GM11168 (cell line): ENCODE measurements at regions not wholly inside any gene's neighbourhood (a gene's known extent, or its start where the extent isn't known, plus 50 kb on each side); places are given as distances from the start of the nearest gene placed in this dataset.

Experiments
- in situ Hi-C: fragments of 300-500 bp; cut with MboI; formaldehyde crosslinking; loops from one replicate; pipeline ENCODE4 v1.12.0; 2022; ENCODE audit warnings: low sequenced_read_pairs; ENCODE audit not compliant: unreplicated experiment

- in situ Hi-C loops = no loop called here
Measured at GRCh38 chr22:26887916-26888315, 230.5 kb downstream of the MIAT start.

- in situ Hi-C loops = no loop called here
Measured at GRCh38 chr22:26888887-26889286, 231.5 kb downstream of the MIAT start.

- in situ Hi-C loops = no loop called here
Measured at GRCh38 chr22:26889802-26890201, 232.4 kb downstream of the MIAT start.

GRCh38 chr22:26890870-26891269, 233.5 kb downstream of the MIAT start:
- in situ Hi-C loops = no loop called here

- in situ Hi-C loops = no loop called here
Measured at GRCh38 chr22:26891429-26891828, 234.0 kb downstream of the MIAT start.

GRCh38 chr22:26892166-26893041, 235.0 kb downstream of the MIAT start:
- in situ Hi-C loops = no loop called here

GRCh38 chr22:26893173-26894110, 236.1 kb downstream of the MIAT start:
- in situ Hi-C loops = no loop called here

- in situ Hi-C loops = no loop called here
Measured at GRCh38 chr22:26894362-26894761, 237.0 kb downstream of the MIAT start.

GRCh38 chr22:26894766-26895485, 237.5 kb downstream of the MIAT start:
- in situ Hi-C loops = no loop called here

- in situ Hi-C loops = no loop called here
Measured at GRCh38 chr22:26897384-26897783, 240.0 kb downstream of the MIAT start.

GRCh38 chr22:26898946-26899605, 241.7 kb downstream of the MIAT start:
- in situ Hi-C loops = no loop called here

GRCh38 chr22:26900787-26901186, 243.4 kb downstream of the MIAT start:
- in situ Hi-C loops = no loop called here

- in situ Hi-C loops = no loop called here
Measured at GRCh38 chr22:26901198-26901816, 243.9 kb downstream of the MIAT start.

GRCh38 chr22:26902401-26903029, 245.1 kb downstream of the MIAT start:
- in situ Hi-C loops = no loop called here

- in situ Hi-C loops = no loop called here
Measured at GRCh38 chr22:26903030-26903856, 245.9 kb downstream of the MIAT start.

- in situ Hi-C loops = no loop called here
Measured at GRCh38 chr22:26904483-26904882, 247.1 kb downstream of the MIAT start.

GRCh38 chr22:26905076-26905475, 247.7 kb downstream of the MIAT start:
- in situ Hi-C loops = no loop called here

- in situ Hi-C loops = no loop called here
Measured at GRCh38 chr22:26905640-26906039, 248.3 kb downstream of the MIAT start.
